Thoracic aorta (tissue), 2 donors: ENCODE measurements at regions not wholly inside any gene's neighbourhood (a gene's known extent, or its start where the extent isn't known, plus 50 kb on each side); places are given as distances from the start of the nearest gene placed in this dataset.

Experiments used
- ATAC-seq: fragments of 150-250 bp; one replicate; pipeline ENCODE4 v1.8.0; 2017; ENCODE audit warnings: low read depth; ENCODE audit not compliant: insufficient number of reproducible peaks, low FRiP score
- DNase-seq: peaks from one replicate; pipeline ENCODE4 v3.0.0-alpha.2; 2020; ENCODE audit warnings: low spot score
- H3K27ac ChIP-seq, 2 donors: fragments of 200-600 bp; sonication (generic); 1 replicate in 1 of 2; 2 replicates in 1 of 2; pipeline ENCODE4 v1.5.1; 2016; ENCODE audit warnings: mild to moderate bottlenecking in 2 of 2, moderate library complexity in 2 of 2
- H3K27me3 ChIP-seq: fragments of 200-600 bp; sonication (generic); replicated peaks from 2 replicates; pipeline ENCODE4 v1.6.0; 2016; ENCODE audit warnings: mild to moderate bottlenecking; ENCODE audit not compliant: insufficient read depth
- H3K36me3 ChIP-seq: fragments of 200-600 bp; sonication (generic); one replicate; pipeline ENCODE4 v1.5.1; 2016
- H3K4me1 ChIP-seq, 2 donors: fragments of 200-600 bp; sonication (generic); 1 replicate in 1 of 2; 2 replicates in 1 of 2; pipeline versions ENCODE4 v1.5.1 to v1.6.0; 2016; ENCODE audit warnings: low read depth in 2 of 2, mild to moderate bottlenecking in 1 of 2; ENCODE audit not compliant: control insufficient read depth in 1 of 2
- H3K4me3 ChIP-seq: fragments of 200-600 bp; sonication (generic); 2 replicates; pipeline ENCODE4 v1.5.1; 2016; ENCODE audit warnings: mild to moderate bottlenecking
- H3K9me3 ChIP-seq: fragments of 200-600 bp; sonication (generic); 2 replicates; pipeline ENCODE4 v1.5.1; 2016
- TF ChIP-seq, protein P1 (sequence below): fragments of 200-600 bp; sonication (generic); IDR thresholded peaks from one replicate; pipeline ENCODE4 v1.5.1; 2019; ENCODE audit warnings: antibody characterized with exemption

DNA sequence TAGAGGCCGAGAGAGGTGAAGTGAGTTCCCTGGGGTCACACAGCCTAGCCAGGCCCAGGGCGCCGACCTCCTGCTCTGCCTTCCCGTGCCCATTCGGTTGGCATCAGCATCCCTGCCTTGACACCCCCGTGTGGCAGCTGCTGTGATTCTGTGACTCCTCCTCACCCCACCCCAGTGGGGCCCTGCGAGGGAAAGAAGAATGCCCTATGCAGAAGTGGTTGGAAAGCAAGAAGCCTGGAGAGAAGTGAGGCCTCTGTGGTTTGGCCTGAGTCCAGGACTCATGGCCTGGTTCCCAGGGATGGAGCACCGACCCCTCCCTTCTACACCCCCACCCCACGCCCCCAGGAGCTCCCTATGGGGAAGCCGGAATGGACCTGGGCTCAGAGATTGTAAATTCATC, 296.2 kb downstream of the SEC14L1 start:
- Histone ChIP-seq H3K4me3 (no peak overlapping the region), H3K27me3 (no peaks in the 10 kb centered on the region), H3K36me3 (no peaks in the 10 kb centered on the region), H3K27ac (no peak overlapping the region), H3K4me1 (peaks cover 59 to 64% of the 10 kb centered on the region in 2 donors), H3K9me3 (no peaks in the 10 kb centered on the region)
- DNase-seq, result no peak
- TF ChIP-seq, protein P1, sequence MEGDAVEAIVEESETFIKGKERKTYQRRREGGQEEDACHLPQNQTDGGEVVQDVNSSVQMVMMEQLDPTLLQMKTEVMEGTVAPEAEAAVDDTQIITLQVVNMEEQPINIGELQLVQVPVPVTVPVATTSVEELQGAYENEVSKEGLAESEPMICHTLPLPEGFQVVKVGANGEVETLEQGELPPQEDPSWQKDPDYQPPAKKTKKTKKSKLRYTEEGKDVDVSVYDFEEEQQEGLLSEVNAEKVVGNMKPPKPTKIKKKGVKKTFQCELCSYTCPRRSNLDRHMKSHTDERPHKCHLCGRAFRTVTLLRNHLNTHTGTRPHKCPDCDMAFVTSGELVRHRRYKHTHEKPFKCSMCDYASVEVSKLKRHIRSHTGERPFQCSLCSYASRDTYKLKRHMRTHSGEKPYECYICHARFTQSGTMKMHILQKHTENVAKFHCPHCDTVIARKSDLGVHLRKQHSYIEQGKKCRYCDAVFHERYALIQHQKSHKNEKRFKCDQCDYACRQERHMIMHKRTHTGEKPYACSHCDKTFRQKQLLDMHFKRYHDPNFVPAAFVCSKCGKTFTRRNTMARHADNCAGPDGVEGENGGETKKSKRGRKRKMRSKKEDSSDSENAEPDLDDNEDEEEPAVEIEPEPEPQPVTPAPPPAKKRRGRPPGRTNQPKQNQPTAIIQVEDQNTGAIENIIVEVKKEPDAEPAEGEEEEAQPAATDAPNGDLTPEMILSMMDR, result no peak
- ATAC-seq, result no peak

DNA sequence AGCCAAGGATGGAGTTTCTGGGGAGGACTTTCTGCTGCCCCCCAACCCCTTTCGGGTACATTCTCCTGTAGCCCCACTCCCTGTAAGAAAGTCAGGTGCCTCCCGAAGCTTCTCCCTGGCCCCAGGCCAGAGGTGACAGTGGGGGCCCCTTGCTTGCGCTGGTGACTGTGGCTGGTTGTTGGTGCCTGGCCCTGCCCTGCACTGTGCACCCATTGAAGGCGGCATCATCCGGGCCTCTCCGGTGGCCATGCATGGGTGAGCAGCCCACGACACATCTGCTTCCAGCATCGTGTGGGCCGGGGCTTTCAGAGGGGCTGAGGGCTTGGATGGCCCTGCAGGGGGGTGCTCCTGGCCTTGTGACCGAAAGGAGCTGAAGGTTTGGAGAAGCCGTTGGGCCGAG, 297.0 kb downstream of the SEC14L1 start:
- Histone ChIP-seq H3K4me1 (peaks cover 59 to 66% of the 10 kb centered on the region in 2 donors), H3K27ac (no peak overlapping the region), H3K9me3 (no peaks in the 10 kb centered on the region), H3K4me3 (no peak overlapping the region), H3K27me3 (no peaks in the 10 kb centered on the region), H3K36me3 (no peaks in the 10 kb centered on the region)
- no peak for DNase-seq
- TF ChIP-seq, protein P1, result no peak
- no peak for ATAC-seq

DNA sequence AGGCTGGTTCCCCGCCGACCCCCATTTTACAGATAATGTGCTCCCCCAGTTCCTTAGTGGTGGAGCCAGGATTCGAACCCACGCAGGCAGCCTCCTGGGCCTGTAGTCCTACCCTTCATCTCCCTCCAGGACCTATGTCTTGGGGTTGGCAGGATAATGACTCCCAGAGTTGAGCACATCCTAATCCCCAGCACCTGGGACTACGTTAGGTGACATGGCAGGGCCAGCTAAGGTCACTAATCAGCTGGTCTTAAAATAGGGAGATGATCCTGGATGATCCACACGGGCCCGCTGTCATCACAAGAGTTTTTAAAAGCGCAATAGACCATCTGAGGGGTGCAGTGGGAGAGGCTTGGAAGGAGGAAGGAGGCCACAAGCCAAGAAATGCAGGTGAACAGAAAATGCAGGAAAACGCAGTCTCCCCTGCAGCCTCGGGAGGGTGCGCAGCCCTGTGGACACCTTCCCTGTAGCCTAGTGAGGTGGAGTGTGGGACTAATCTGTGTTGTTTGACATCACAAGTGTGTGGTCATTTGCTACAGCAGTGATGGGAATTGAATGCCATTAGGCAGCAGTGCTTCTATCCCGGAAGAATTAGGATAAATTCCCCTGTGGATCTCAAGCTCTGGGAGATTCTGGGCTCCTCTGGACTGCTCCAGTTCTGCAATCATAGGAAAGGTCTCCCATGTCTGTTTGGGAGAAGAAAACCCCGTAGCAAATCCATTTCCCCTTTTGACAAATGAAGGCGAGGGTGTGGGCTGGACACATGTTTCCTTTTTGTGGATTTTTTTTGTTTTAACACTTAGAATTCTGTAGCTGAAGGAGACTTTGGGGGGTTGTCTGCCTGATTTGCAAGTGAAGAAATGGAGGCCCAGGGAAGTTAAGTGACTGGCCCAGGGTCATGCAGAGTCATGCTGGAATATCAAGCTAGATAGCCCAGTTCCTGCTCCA, 297.7 kb downstream of the SEC14L1 start:
- peaks cover 56 to 62% of the 10 kb centered on the region in 2 donors for H3K4me1 ChIP-seq
- no peak for DNase-seq
- TF ChIP-seq, protein P1, result no peak

GRCh38 chr17:77439189-77440018, 298.6 kb downstream of the SEC14L1 start:
- no peaks in the 10 kb centered on the region for H3K36me3 ChIP-seq
- TF ChIP-seq, protein P1, result no peak
- no peaks in the 10 kb centered on the region for H3K9me3 ChIP-seq
- no peak for ATAC-seq
- no peak overlapping the region for H3K4me3 ChIP-seq
- peaks cover 55 to 58% of the 10 kb centered on the region in 2 donors for H3K4me1 ChIP-seq
- H3K27me3 ChIP-seq, result no peaks in the 10 kb centered on the region
- H3K27ac ChIP-seq, result no peak overlapping the region
- no peak for DNase-seq

More for the DNA sequence above, 297.7 kb downstream of the SEC14L1 start:
- H3K4me3 ChIP-seq, result no peak overlapping the region
- H3K27ac ChIP-seq, result no peak overlapping the region
- H3K36me3 ChIP-seq, result no peaks in the 10 kb centered on the region
- no peak for ATAC-seq
- H3K27me3 ChIP-seq, result no peaks in the 10 kb centered on the region
- no peaks in the 10 kb centered on the region for H3K9me3 ChIP-seq

DNA sequence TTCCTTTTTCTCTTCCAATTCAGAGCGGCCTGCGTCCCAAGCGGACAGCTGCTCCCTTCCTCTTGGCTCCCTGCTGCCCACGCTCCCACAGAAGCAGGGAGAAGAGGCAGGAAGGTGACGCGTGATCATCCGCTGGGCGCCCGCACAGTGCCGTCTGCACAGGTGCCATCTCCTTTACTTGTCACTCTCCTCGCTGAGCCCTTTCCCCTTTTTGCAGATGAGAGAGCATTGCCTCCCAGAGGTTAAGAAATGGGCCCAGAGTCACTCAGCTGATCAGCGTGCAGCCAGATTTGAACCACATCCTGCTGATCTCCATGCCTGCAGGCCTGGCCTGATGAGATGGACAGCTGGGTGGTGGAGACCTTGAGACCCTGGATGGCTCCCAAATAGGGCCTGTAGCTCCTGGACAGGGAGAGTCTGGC, 299.8 kb downstream of the SEC14L1 start:
- DNase-seq (no peak), ATAC-seq (no peak)

More for the DNA sequence above, 299.8 kb downstream of the SEC14L1 start:
- Histone ChIP-seq H3K36me3 (no peaks in the 10 kb centered on the region), H3K4me3 (no peak overlapping the region), H3K27ac (no peak overlapping the region), H3K9me3 (no peaks in the 10 kb centered on the region), H3K27me3 (no peaks in the 10 kb centered on the region), H3K4me1 (peaks cover 51 to 60% of the 10 kb centered on the region in 2 donors)
- TF ChIP-seq, protein P1, result no peak
